Caco-2 (cell line): ENCODE measurements at regions not wholly inside any gene's neighbourhood (a gene's known extent, or its start where the extent isn't known, plus 50 kb on each side); places are given as distances from the start of the nearest gene placed in this dataset.

ENCODE experiments used
- BruUV-seq: library from RNA; stranded (reverse); fragments of 400-500 nt; replicated peaks from 2 replicates; lab custom pipeline; 2021; lab: Mats Ljungman, UMichigan
- CTCF ChIA-PET: fragments of 300-600 bp; sonication (Branson Sonifier 250); formaldehyde crosslinking; loops from one replicate; lab custom pipeline; 2022; ENCODE audit warnings: antibody characterized with exemption; lab: Charles Lee
- POLR2A ChIA-PET: fragments of 300-600 bp; sonication (Branson Sonifier 250); formaldehyde crosslinking; loops from one replicate; lab custom pipeline; 2022; ENCODE audit warnings: antibody characterized with exemption; lab: Charles Lee
- DNase-seq, 2 experiments: peaks; one replicate each; pipeline versions ENCODE4 v3.0.0 to v3.0.0-alpha.2; 2020 to 2022
- H3K27me3 ChIP-seq: replicated peaks from 2 replicates; pipeline ENCODE4 v1.6.0; 2011; ENCODE audit warnings: low read length; ENCODE audit not compliant: control insufficient read depth, insufficient read depth
- H3K36me3 ChIP-seq: 2 replicates; pipeline ENCODE4 v1.5.1; 2011; ENCODE audit warnings: low read length; ENCODE audit not compliant: control insufficient read depth, insufficient read depth
- H3K4me1 ChIP-seq: fragments of 250-450 bp; sonication (Bioruptor Pico); 2 replicates; pipeline ENCODE4 v1.5.1; 2020; ENCODE audit warnings: mild to moderate bottlenecking
- H3K4me3 ChIP-seq: 2 replicates; pipeline ENCODE4 v1.5.1; 2011; ENCODE audit warnings: low read depth, mild to moderate bottlenecking, control low read depth, low read length
- H3K9me3 ChIP-seq: fragments of 250-450 bp; sonication (Bioruptor Pico); 2 replicates; pipeline ENCODE4 v1.5.1; 2020; ENCODE audit warnings: mild to moderate bottlenecking, moderate library complexity
- H3K27ac Mint-ChIP-seq: one replicate; pipeline ENCODE4 v1.8.0; 2022; ENCODE audit warnings: mixed read lengths; ENCODE audit not compliant: unreplicated experiment
- H3K27me3 Mint-ChIP-seq: one replicate; pipeline ENCODE4 v1.8.0; 2022; ENCODE audit warnings: mixed read lengths; ENCODE audit not compliant: insufficient read depth, unreplicated experiment
- H3K36me3 Mint-ChIP-seq: one replicate; pipeline ENCODE4 v1.8.0; 2022; ENCODE audit warnings: mild to moderate bottlenecking, mixed read lengths; ENCODE audit not compliant: insufficient read depth, unreplicated experiment
- H3K4me1 Mint-ChIP-seq: one replicate; pipeline ENCODE4 v1.8.0; 2022; ENCODE audit warnings: low read depth, mixed read lengths; ENCODE audit not compliant: unreplicated experiment
- H3K4me3 Mint-ChIP-seq: one replicate; pipeline ENCODE4 v1.8.0; 2022; ENCODE audit warnings: mild to moderate bottlenecking, moderate library complexity, mixed read lengths; ENCODE audit not compliant: unreplicated experiment
- H3K9me3 Mint-ChIP-seq: one replicate; pipeline ENCODE4 v1.8.0; 2022; ENCODE audit warnings: mixed read lengths; ENCODE audit not compliant: unreplicated experiment
- CTCF ChIP-seq, 2 experiments: fragments of 200-600 bp in 1 of 2; IDR thresholded peaks; 1 replicate in 1 of 2; 2 replicates in 1 of 2; pipeline versions ENCODE4 v1.5.1 to v1.8.0; 2011 to 2022; ENCODE audit warnings: antibody characterized with exemption in 1 of 2, control low read depth in 1 of 2, inconsistent platforms in 1 of 2, low read depth in 1 of 2, low read length in 1 of 2, mild to moderate bottlenecking in 1 of 2, moderate library complexity in 1 of 2; ENCODE audit not compliant: insufficient read depth in 1 of 2, severe bottlenecking in 1 of 2, unreplicated experiment in 1 of 2
- intact Hi-C: fragments of 100-400 bp; cut with micrococcal nuclease; formaldehyde crosslinking; loops from one replicate; pipeline ENCODE4 v1.10.0; 2022; ENCODE audit not compliant: unreplicated experiment

- no TSS peak for BruUV-seq
- no peaks in the 10 kb centered on the region for H3K36me3 ChIP-seq
- H3K27me3 Mint-ChIP-seq: no peaks in the 10 kb centered on the region
- H3K4me1 ChIP-seq: peaks cover 8% of the 10 kb centered on the region
- intact Hi-C loops: no loop called here
- no peaks in the 10 kb centered on the region for H3K9me3 ChIP-seq
- peaks cover 17% of the 10 kb centered on the region for H3K4me1 Mint-ChIP-seq
- H3K4me3 Mint-ChIP-seq: no peak overlapping the region
- no peak overlapping the region for H3K4me3 ChIP-seq
- H3K27ac Mint-ChIP-seq: no peak overlapping the region
- peaks cover 5% of the 10 kb centered on the region for H3K36me3 Mint-ChIP-seq
- no peak for TF ChIP-seq CTCF (IDR thresholded peaks at IDR 0.05; ENCODE audit: insufficient read depth in 1 of 2, low read depth in 1 of 2, low read length in 1 of 2, severe bottlenecking in 1 of 2, unreplicated experiment in 1 of 2)
- CTCF ChIA-PET: no interaction called here
- POLR2A ChIA-PET: no interaction called here
- DNase-seq: no peak
- peaks cover 9% of the 10 kb centered on the region for H3K9me3 Mint-ChIP-seq
- no peaks in the 10 kb centered on the region for H3K27me3 ChIP-seq
These were observed 104.9 kb upstream of the PRDM1 start for GRCh38 chr6:105981002-105981887.

GRCh38 chr6:105978974-105979373 is 107.2 kb upstream of the PRDM1 start:
- BruUV-seq: no TSS peak
- ChIA-PET CTCF (interaction anchor here (0.6 kb wide), 1 partner anchor 55 kb away, joined by 3 read pairs; no protein-coding TSS in a partner anchor), POLR2A (no interaction called here)
- peaks cover 7% of the 10 kb centered on the region; the same call in 1 of the 2 replicates for H3K9me3 ChIP-seq
- H3K27me3 Mint-ChIP-seq: no peaks in the 10 kb centered on the region
- TF ChIP-seq CTCF (IDR thresholded peaks at IDR 0.05; ENCODE audit: insufficient read depth in 1 of 2, low read depth in 1 of 2, low read length in 1 of 2, severe bottlenecking in 1 of 2, unreplicated experiment in 1 of 2): no peak
- H3K27ac Mint-ChIP-seq: no peak overlapping the region
- DNase-seq: no peak
- H3K36me3 Mint-ChIP-seq: peaks cover 5% of the 10 kb centered on the region
- no peak overlapping the region for H3K4me3 Mint-ChIP-seq
- H3K4me3 ChIP-seq: no peak overlapping the region
- intact Hi-C loops: no loop called here
- H3K36me3 ChIP-seq: no peaks in the 10 kb centered on the region
- peaks cover 9% of the 10 kb centered on the region for H3K4me1 Mint-ChIP-seq
- H3K4me1 ChIP-seq: peaks cover 2% of the 10 kb centered on the region
- peaks cover 16% of the 10 kb centered on the region for H3K9me3 Mint-ChIP-seq
- no peaks in the 10 kb centered on the region for H3K27me3 ChIP-seq

- Histone ChIP-seq H3K27me3 (no peaks in the 10 kb centered on the region), H3K9me3 (peaks cover 8% of the 10 kb centered on the region), H3K4me3 (no peak overlapping the region), H3K4me1 (no peaks in the 10 kb centered on the region), H3K36me3 (no peaks in the 10 kb centered on the region)
- BruUV-seq: no TSS peak
- Mint-ChIP-seq H3K36me3 (peaks cover 5% of the 10 kb centered on the region), H3K4me1 (peaks cover 6% of the 10 kb centered on the region), H3K27ac (no peak overlapping the region), H3K27me3 (no peaks in the 10 kb centered on the region), H3K9me3 (peaks cover 26% of the 10 kb centered on the region), H3K4me3 (no peak overlapping the region)
- DNase-seq: no peak
- ChIA-PET POLR2A (no interaction called here), CTCF (no interaction called here)
- TF ChIP-seq CTCF (IDR thresholded peaks at IDR 0.05; ENCODE audit: insufficient read depth in 1 of 2, low read depth in 1 of 2, low read length in 1 of 2, severe bottlenecking in 1 of 2, unreplicated experiment in 1 of 2): no peak
- intact Hi-C loops: no loop called here
These were observed 108.1 kb upstream of the PRDM1 start for GRCh38 chr6:105977934-105978504.
